KOPT-K1 (cell line): ENCODE measurements at regions not wholly inside any gene's neighbourhood (a gene's known extent, or its start where the extent isn't known, plus 50 kb on each side); places are given as distances from the start of the nearest gene placed in this dataset.
"Not testable (repeated sequence)": the region's sequence is repeated elsewhere in the genome, so short reads cannot be mapped to it uniquely, and the experiment has no call there.

Source experiments
- H3K27ac ChIP-seq: fragments of 200-600 bp; sonication (generic); 2 replicates; pipeline ENCODE4 v1.5.1; 2016; ENCODE audit warnings: antibody characterized with exemption, mild to moderate bottlenecking, low read depth, low read length; ENCODE audit not compliant: poor library complexity, severe bottlenecking
- H3K36me3 ChIP-seq: fragments of 200-600 bp; sonication (generic); 2 replicates; pipeline ENCODE4 v1.5.1; 2017; ENCODE audit warnings: antibody characterized with exemption, mild to moderate bottlenecking, low read length, moderate library complexity; ENCODE audit not compliant: insufficient read depth
- H3K9me3 ChIP-seq: fragments of 200-600 bp; sonication (generic); 2 replicates; pipeline ENCODE4 v1.5.1; 2017; ENCODE audit warnings: antibody characterized with exemption, low read length, mild to moderate bottlenecking; ENCODE audit not compliant: insufficient read depth, poor library complexity, severe bottlenecking

GRCh38 chr7:65633587-65634404 lies 239.1 kb upstream of the VKORC1L1 start:
- not testable (repeated sequence) for H3K27ac ChIP-seq, H3K9me3 ChIP-seq, H3K36me3 ChIP-seq

DNA sequence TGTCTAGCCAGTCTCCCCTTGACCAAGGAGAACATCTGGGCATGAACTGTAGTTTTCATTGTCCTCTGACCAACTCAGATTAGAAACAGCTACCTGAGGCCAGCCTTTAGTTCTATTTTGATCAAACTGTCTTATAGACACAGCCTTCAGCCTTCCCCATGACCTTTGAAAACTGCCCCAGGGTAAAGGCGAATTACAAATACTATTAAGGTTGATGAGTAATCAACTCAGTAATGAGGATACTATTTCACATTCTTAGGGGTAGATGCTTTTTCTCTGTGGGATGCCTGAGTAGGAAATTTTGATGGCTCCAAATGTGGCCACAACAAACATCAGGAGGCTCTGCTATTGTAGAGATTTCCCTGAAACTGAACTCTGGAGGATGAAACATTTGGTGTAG lies 234.0 kb upstream of the VKORC1L1 start:
- H3K36me3 ChIP-seq = not testable (repeated sequence)

DNA sequence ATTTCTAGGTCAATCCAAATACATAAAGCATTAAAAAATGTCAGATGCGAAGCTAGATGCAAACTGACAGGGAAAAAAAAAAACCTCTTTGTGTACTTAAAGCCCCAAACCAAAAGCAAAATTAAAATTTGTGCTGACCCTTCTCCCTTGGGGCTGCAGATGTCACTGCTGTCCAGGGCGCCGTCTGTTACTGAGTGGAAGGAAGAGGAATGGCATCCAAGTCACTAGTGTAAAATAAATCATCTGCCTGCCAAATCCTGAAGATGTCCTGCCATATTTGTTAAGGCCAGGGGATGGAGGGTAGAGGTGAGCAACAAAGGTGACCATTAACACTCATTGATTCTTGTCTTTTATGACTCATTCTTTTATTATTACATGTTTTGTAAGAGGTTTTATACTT lies 233.2 kb upstream of the VKORC1L1 start:
- not testable (repeated sequence) for H3K36me3 ChIP-seq, H3K27ac ChIP-seq, H3K9me3 ChIP-seq

More for the DNA sequence above, 234.0 kb upstream of the VKORC1L1 start:
- H3K9me3 ChIP-seq, H3K27ac ChIP-seq: not testable (repeated sequence)

- not testable (repeated sequence) for H3K9me3 ChIP-seq, H3K36me3 ChIP-seq, H3K27ac ChIP-seq
Observed at GRCh38 chr7:65643498-65643897, 229.4 kb upstream of the VKORC1L1 start.

DNA sequence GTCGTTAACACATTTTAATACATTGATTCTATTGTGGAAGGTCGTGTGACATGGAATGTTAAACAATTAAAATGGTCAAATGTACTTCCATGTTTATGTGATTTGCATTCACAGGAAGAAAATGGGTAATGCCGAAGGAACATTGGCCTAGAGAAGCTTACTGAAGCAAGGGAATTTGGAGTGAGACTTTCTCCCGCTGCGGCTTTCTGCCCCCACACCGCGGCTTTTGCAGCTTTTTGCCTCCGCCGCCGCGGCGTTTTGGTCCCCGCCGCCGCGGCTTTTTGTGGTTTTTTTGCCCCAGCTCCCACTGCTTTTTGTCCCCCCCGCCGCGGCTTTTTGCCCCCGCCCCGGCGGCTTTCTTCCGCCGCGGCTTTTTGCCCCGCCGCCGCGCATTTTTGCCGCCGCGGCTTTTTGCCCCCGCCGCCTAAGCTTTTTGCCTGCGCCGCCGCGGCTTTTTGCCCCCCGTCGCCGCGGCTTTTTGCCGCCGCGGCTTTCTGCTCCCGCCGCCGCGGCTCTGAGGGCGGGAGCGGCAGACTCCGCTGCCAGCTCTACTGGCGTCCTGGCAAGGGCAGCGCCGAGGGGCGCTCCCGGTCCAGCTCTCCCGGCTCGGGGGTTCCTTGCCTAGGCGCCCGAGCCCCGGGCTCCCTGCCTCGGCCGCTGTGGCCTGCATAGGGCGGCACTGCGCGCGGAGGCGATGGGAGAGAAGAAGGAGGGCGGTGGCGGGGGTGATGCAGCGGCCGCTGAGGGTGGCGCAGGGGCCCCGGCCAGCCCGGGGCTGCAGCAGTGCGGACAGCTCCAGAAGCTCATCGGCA lies 225.5 kb upstream of the VKORC1L1 start:
- H3K9me3 ChIP-seq, H3K27ac ChIP-seq, H3K36me3 ChIP-seq: not testable (repeated sequence)

DNA sequence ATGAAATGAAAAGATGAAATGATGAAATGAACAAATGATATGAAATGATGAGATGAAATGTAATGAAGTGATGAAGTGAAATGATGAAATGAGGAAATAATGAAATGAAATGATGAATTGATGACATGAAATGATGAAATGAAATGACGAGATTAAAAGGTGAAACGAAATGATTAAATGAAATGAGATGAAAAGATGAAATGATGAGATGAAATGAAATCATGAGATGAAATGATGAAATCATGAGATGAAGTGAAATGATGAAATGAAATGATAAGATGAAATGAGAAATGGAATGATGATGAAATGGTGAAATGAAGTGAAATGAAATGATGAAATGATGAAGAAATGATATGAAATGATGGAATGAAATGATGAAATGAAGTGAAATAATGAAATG lies 221.7 kb upstream of the VKORC1L1 start:
- H3K27ac ChIP-seq, H3K36me3 ChIP-seq, H3K9me3 ChIP-seq: not testable (repeated sequence)

DNA sequence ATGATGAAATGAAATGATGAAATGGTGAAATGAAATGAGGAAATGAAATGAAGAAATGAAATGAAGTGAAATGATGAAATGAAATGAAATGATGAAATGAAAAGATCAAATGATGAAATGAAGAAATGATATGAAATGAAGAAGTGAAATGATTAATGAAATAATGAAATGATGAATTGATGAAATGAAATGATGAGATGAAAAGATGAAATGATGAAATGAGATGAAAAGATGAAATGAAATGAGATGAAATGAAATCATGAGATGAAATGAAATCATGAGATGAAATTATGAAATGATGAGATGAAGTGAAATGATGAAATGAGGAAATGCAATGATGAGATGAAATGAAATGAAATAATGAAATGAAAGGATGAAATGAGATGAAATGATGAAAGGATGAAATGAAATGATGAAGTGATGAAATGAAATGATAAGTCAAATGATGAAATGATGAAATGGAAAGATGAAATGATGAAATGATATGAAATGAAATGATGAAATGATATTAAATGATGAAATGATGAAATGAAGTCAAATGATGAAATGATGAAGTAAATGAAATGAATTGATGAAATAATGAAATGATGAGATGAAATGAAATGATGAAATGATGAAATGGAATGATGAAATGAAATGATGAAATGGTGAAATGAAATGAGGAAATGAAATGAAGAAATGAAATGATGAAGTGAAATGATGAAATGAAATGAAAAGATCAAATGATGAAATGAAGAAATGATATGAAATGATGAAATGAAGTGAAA lies 220.9 kb upstream of the VKORC1L1 start:
- not testable (repeated sequence) for H3K9me3 ChIP-seq, H3K36me3 ChIP-seq, H3K27ac ChIP-seq

DNA sequence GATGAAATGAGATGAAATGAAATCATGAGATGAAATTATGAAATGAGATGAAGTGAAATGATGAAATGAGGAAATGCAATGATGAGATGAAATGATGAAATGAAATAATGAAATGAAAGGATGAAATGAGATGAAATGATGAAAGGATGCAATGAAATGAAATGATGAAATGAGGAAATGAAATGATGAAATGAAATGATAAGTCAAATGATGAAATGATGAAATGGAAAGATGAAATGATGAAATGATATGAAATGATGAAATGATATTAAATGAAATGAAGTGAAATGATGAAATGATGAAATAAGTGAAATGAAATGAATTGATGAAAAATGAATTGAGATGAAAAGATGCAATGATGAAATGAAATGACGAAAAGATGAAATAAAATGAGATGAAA lies 220.2 kb upstream of the VKORC1L1 start:
- H3K36me3 ChIP-seq, H3K9me3 ChIP-seq, H3K27ac ChIP-seq: not testable (repeated sequence)

GRCh38 chr7:65656494-65657188 lies 216.2 kb upstream of the VKORC1L1 start:
- H3K36me3 ChIP-seq, H3K9me3 ChIP-seq, H3K27ac ChIP-seq: not testable (repeated sequence)

DNA sequence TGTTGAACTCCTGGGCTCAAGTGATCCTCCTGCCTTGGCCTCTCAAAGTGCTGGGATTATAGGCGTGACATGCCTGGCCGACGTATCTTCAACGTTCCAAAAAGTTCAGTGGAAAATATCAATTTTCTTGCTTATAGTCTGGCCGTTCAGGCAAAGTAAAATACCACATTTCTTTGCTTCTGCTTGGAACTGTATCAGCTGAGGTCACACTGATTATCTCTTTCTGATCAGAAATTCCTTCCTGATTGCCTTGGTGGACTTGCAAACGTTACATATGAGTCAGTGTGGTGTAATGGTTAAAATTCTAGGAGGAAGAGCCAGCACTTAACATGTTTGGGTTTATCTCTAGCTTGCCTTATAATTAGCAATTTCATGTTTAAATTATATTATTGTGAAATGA lies 189.5 kb upstream of the VKORC1L1 start:
- not testable (repeated sequence) for H3K9me3 ChIP-seq, H3K36me3 ChIP-seq, H3K27ac ChIP-seq

DNA sequence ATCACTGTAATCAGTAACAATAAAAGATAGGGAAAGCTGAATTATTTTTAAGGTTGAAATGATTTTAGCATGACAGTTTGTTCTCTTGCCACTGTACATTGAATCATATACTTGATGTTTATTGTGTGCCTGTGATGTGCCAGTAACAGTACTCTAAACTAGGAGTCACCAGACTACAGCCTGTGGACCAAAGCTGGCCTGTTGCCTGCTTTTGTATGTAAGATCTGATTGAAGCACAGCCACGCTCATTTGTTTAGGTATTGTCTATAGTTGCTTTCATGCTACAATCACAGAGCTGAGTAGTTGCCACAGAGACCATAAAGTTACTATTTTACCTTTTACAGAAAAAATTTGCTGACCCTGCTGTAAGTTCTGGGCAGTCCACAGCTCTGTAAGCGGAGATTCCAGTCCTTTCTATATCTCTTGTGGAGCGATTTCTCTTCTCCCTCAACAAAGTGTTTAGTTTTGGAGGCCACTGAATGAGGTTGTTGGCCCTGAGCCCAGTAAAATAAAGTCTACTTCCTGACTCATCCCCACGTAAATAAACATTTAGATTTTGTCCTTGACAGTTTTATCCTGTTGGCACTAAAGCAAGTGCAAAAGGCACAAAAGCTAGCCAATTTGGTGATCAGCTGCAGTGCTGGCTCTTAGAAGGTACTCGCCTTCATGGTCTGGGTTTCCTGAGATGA lies 173.7 kb upstream of the VKORC1L1 start:
- H3K36me3 ChIP-seq, H3K27ac ChIP-seq, H3K9me3 ChIP-seq: not testable (repeated sequence)

DNA sequence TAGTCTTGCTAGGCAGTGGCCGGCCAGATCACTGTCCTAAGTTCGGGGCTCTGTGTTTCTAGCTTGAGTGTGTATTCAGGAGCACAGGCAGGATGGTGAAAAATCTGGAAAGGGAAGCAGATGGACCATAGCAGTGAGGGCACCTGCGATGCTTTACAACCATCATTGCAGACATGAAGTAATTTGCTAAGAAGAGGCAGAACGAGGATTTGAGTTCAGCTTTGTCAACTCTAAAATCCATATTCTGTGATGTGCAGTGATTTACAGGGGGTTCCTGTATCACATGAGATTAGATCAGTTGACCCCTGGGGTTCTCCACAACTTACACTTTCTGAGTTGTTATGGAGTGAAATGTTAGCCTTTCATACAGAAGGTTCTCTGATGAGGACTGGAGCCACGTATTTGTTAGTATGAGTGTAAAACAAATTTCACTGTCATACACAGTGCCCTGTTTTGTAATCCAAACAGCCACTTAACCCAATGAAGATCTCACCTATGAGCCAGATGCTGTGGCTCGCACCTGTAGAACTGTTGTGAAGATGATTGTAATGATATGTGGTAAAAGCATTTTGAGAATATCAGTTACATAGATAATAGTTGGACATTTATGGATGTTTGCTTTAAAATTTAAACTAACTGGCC lies 173.0 kb upstream of the VKORC1L1 start:
- not testable (repeated sequence) for H3K36me3 ChIP-seq, H3K27ac ChIP-seq, H3K9me3 ChIP-seq

GRCh38 chr7:65719123-65719798 lies 153.6 kb upstream of the VKORC1L1 start:
- H3K27ac ChIP-seq, H3K36me3 ChIP-seq, H3K9me3 ChIP-seq: not testable (repeated sequence)
